Activated T-cell treated with anti-CD3 and anti-CD28 coated beads for 4 hours (primary cell): ENCODE measurements at regions not wholly inside any gene's neighbourhood (a gene's known extent, or its start where the extent isn't known, plus 50 kb on each side); places are given as distances from the start of the nearest gene placed in this dataset.
"Not testable (repeated sequence)": the region's sequence is repeated elsewhere in the genome, so short reads cannot be mapped to it uniquely, and the experiment has no call there.

Experiments used
- DNase-seq: peaks from one replicate; pipeline ENCODE4 v3.0.0-alpha.2; 2020

GRCh38 chr7:148515237-148515636, 75.3 kb upstream of the C7orf33 start:
- no peak for DNase-seq

DNA sequence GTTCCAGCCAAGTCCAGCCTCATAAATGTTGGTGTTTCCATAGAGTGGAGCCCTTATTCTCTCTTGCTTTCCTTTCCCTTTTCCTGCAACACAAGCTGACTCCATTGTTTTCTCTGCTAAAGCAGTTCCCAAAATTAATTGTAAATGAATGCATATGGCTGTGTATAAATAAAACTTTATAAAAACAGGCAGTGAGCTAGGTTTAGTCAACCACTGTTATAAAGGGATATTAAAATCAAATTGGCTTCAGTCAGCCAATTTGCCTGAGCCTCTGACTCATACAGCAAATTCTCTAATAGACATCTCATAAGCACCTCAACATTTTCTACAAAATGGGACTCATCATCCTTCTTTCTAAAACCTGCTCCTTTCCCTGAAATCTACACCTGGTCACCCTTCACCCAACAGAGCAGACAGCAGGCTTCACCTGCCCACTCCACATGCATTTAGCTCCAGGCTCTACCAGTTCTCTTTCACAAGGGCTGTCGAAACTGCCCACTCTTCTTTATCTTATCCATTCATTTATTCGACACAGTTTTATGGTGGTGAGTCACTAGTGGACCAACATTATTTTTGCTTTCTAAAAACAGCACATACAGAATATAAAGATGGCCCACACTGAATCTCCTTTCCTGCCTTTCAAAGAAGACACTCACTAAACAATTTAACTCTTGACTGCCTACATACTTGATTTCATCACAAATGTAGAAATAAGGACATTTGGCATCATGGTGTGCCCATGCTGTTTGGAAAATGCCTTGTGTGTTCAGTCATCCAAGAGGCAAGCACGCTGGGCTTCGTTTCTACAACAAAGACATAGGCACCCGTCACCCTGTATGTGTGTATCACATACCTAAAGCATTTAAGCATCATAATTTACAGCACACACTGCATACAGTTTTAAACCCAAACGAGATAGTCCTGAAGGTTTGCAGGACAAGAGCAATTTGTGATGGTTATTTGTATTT, 74.6 kb upstream of the C7orf33 start:
- no peak for DNase-seq

- DNase-seq = not testable (repeated sequence)
Observed at GRCh38 chr7:148519386-148519785, 71.2 kb upstream of the C7orf33 start.

- no peak for DNase-seq
Observed at GRCh38 chr7:148521271-148521670, 69.3 kb upstream of the C7orf33 start.

DNA sequence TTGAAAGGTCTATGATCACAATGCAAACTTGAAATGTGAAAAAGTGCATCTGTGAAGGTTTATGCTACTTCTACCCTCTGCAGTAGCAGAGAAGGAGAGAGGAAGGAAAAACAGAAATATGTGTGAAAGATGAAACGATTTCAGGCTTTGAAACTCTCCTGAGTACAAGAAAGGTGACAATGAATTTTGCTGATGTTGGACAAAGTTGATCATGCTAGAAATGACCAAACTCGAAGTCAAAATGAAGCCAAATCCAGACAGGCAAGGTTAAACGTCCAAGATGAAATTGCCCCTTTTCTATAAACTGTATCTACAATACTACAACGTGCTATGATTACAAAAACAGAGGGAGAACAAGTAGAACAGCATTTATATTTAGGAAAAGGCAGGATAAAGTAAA, 67.0 kb upstream of the C7orf33 start:
- DNase-seq = no peak

DNA sequence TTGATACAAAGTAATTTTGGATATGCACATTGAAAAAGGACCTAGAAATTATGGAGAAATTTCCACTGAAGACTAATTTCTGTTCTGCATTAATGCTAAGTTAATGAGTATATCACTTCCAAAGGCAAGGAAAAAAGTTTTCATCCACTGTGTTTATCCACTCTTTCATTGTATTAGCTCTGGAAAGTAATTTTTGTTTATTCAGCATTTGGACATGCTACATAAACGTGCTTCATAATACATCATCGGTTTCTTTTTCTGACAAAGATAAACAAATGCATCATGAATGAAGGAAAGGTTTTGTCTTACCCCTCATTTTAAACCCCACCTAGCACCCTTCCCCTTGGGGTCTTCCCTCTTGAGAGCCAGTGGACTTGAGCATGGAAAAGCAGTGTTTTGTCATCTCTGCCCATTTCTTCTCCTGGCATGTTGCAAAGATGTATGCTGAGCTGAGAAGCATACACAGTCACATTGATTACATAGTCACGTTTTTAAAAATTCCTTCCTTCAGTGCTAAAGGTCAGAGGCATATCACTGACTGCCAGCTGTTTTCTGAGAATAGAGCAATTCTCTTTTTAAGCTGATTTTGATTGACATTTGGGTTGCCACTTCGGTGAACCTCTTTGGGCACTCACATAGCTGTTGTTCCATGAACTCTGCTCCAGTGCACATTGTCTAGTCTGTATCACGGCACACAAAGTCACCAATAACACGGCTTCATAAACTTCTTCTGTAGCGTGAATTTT, 65.9 kb upstream of the C7orf33 start:
- DNase-seq = no peak

DNA sequence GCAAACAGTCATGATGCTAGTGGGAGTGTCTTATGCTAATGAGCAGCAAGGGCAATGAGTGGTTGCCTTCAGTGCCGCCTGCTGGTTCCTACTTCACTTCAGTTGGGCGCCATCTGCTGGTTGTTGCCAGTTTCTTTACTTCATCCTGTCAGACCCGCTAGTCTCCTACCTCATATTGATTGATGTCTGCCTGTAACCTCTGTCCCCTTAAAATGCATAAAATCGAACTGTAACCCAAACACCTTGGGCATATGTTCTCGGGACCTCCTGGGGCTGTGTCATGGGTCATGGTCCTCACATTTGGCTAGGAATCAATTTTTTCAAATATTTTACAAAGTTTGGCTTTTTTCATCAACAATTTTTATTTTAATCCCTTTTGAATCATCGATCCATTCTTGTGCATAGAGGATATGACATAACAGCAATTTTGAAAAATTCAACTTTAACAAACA, 62.8 kb upstream of the C7orf33 start:
- DNase-seq = peak; percentile 79

DNA sequence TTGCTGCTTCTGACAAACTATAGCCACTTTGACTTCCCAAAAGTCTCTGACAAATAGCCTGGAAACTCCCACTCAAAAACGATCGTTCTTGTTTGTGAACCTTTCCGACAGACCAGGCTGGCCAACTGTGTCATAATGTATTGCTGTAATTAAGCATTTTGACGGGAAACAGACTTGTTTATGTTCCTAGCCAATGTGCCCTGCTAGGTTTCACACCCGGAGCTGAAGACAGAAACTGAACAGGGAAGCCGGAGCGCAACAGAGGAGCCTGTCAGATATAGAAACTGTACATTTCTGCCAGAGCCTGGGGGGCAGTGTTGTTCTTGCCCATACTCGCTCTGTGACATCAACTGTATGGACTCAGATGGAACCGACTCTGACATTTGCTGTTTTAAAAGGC, 55.3 kb upstream of the C7orf33 start:
- DNase-seq = no peak

GRCh38 chr7:148537435-148537834, 53.1 kb upstream of the C7orf33 start:
- no peak for DNase-seq

GRCh38 chr7:148540041-148540738, 50.4 kb upstream of the C7orf33 start:
- DNase-seq = no peak
